ENCODE measurements at regions not wholly inside any gene's neighbourhood (a gene's known extent, or its start where the extent isn't known, plus 50 kb on each side); places are given as distances from the start of the nearest gene placed in this dataset.

DNA sequence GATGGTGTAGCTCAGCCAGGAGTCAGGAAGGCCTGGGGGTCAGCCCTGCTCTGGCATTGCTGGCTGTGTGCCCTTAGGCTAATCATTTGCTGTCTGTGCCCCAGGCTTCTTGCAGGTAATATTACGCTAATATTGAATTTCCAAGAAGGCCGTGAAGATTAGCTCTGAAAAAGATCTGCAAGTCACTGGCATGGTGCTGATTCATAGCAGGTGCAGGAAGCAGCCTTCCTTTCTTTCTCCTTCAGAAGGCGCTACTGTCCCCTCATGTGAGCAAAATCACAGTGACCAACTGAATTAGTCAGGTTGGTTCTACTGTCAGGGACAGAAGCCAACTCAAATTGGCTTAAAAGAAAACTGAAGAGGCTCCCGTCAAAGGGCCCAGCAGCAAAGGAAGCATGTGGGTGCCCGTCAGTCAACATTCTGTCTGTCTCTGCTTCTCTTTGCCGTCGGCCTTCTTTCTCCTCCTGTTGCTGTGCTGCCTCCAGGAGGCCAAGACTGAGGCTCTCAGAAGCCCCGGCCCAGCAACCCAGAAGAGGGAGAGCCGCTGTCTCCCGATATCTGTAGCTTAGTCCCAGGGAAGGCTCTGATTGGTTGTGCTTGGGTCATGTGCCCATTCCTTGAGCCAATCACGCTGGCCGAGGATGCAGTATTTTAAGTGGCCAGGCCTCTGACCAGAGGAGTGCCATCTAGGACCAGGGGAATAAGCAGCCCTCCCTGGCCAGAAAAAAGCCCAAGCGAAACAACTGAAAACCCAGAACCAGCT is 67.8 kb upstream of the NEURL1B start:
- TF ChIP-seq POLR2A (IDR thresholded peaks at IDR 0.05): no peak
- TF ChIP-seq CTCF (IDR thresholded peaks at IDR 0.05): no peak
